ENCODE measurements at regions not wholly inside any gene's neighbourhood (a gene's known extent, or its start where the extent isn't known, plus 50 kb on each side); places are given as distances from the start of the nearest gene placed in this dataset.

DNA sequence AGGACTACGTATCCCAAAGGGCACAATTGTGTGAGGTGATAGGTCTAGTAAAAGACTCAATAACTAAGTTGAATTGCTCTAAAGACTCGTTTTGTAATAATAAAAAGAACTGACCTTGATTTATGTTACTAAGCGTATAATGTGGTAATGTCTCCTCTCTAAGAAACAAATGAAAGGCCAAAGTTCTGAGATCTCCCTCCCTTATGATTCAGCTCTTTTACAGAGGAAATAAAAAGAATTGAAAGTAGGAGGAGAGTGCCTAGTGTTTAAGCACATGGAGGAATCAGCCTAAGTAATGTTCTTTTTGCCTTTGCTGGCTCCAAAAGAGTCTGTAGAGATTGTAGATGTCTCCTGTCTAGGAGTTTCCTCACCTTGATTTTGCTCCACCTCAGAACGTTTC is 98.0 kb downstream of the ARL4A start:
- DNase-seq = no peak

DNA sequence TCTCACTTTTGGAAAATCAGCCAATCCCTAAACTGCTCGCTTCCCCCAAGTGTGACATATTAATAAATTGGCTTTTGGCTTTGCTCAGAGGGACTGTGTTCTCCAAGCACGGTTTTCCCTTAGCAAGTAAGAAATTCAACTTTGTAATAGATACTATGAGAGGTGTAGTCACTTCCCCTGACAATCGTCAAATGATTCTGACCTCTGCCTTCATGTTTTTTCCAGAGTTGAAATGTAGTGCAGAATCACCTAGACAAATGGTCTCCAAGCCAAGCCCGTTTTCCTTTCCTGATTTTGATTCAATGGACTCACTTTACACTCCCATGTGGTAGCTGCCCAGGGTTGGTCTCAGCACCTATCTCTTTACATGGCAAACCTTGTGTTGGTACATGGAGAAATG is 99.1 kb downstream of the ARL4A start:
- DNase-seq = no peak

DNA sequence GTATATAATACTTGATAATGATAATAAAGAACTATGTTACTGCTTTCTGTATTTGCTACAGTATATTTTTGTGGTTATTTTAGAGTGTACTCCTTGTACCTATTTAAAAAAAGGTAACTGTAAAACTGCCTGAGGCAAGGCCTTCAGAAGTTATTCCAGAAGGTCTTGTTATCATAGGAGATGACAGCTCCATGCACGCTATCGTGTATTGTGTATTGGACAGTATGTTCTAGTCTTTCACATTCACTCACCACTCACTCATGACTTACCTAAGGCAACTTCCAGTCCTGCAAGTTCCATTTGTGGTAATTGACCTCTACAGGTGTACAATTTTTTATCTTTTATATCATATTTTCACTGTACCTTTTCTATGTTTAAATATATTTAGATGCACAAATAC is 100.7 kb downstream of the ARL4A start:
- no peak for DNase-seq

DNA sequence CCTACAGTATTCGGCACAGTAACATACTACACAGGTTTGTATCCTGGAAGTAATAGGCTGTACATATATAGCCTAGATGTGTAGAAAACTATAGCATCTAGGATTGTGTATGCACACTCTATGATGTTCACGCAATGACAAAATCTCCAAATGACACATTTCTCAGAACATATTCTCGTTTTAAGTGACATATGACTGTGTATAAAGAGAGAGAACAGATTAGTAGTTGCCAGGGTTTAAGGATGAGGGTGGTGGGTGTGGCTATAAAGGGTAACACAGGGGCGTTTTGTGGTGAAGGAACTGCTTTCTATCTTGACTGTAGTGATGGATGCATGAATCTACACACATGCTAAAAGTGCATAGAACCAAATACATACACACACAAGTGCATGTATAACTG is 101.2 kb downstream of the ARL4A start:
- no peak for DNase-seq

DNA sequence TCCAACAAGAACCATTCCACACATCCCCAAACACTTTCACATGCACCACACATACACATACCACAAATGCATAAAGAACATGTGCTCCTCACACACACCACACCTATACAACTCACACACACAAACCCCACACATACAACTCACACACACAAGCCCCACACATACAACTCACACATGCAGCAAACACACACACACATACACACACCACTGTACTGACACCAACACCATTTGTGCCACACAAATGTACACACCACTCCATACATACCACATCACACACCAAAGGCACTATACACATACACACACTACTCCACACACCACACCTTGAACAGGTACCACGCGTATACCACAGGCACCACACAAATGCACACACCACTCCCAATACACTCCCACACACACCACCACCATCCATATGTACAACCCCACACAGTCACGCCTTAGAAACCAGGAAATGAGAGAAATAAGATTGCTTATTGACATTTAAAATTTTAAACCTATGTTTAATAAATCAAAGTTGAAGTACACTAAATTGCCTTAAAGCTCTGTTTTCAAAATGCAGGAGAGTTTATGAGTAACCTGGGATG is 107.4 kb downstream of the ARL4A start:
- DNase-seq = no peak

DNA sequence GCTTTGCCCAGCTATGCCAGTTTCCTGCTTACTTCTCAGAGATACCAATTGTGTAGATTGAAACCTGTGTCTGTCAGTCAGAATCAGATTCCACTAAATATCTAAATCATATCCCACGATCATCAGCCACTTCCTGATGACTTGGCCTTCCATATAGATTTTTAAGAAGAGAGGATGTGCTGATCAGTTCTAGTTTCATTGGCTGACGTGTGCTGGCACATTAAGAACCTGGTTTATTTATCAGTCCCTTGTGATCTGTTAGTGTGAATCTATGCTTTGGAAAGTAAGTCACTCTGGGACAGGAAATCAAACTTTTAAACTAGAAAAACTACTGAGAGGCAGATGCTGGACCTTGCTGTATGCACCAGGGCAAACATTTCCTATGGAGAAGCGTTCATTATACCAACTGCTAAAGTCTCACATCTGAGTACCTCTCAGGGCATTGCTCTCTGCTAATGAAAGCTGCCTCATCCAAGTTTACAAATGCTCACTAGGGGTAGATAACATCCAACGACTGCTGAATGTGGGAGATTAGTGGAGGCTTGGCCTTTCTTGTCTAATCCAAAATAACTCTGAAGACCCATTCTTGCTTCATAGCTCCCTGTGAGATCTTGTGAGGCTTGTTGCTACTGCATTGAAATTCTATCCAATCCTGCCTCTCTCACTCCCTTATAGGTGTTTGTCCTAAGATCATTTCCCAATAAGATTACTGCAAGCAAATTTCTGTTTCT is 109.1 kb downstream of the ARL4A start:
- no peak for DNase-seq

DNA sequence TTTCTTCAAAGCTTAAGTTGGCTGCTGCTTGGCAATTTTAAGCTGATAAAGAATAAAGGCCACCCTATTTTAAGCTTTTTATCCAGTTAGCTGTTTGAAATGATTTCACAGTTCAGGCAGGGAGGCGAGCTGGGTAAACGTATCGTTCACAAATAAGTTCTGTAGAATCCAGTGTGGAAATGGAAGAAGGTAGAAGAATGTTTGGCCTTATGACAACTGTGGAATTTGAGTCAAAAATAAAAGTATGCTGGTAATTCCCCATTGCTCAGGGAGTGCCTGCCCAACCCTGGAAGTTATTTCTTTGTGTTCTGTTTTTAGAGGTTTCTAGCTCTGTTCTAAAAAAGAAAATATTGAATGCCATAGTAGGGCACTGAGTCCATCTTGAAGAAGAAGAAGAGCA is 113.1 kb downstream of the ARL4A start:
- no peak for DNase-seq

DNA sequence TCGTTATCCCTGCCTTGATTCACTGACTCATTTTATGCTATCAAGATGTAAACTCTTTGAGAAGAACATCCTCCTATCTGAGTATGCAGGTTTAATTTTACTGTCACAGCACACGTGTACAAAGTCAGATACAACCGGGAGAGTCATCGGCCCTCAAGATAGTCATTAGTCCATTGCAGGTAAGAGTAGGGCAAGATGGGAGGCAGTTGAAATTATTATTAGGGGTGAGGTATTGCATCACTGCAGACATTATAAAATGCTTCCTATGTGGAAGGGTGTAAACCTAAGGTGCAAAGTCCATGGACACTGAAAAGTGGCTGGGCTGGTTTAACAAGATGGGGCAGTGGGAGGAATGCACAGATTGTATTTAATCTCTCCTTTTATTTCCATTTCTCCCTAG is 113.7 kb downstream of the ARL4A start:
- peak; percentile 40 for DNase-seq

DNA sequence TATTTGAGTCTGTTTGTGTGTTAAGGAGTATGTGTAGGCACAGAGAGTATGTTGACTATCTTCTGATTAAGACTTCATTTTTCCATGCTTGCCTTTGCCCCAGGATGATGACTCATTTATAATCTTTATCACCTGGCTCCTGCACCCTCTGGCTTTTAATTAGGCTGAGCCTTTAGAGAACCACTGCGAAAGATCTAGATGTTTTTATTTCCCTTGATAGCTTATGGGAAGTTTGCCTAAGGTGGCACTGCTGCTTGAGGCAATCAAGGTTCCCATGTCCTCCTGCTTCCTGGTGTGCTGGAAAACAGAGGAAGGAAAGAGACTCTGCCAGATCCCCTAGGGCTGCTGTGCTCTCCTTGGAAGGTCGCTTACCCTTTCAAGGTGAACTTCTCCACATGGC is 114.6 kb downstream of the ARL4A start:
- no peak for DNase-seq

DNA sequence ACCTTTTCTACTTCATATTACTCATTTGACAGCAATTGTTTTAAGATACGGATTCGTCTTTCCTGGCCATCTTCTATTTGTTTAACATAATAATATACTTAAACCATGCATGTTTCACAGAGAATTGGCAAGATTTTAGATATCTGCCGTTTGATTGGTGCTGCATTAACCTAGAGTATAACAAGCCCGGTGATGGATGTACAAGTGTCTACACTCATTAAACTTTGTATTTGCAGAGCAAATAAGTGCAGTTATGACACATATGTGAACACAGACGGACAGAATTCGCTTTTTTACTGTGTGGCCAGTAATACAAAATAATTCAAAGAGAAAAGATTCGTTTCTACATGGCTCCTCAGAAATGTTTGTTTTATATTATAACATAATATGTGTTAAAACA is 116.1 kb downstream of the ARL4A start:
- DNase-seq = no peak

DNA sequence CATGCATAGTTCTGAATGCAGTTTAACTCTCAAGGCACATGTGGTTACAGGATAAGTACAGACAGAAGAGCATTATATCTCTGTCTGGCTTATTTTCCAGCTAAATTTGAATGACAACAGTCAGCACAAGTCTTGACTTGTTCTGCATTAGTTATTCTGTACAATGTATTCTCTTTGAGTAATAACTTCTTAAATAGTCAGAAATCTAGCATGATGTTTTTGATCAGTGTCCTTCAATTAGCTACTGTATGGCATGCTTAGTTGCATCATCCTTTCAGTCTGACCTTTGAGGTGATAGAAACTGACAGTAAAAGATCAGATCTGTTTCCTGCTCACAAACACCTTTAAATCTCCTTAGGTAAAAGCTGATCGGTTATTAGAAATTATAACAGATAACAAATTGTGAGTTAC is 118.1 kb downstream of the ARL4A start:
- DNase-seq = no peak

DNA sequence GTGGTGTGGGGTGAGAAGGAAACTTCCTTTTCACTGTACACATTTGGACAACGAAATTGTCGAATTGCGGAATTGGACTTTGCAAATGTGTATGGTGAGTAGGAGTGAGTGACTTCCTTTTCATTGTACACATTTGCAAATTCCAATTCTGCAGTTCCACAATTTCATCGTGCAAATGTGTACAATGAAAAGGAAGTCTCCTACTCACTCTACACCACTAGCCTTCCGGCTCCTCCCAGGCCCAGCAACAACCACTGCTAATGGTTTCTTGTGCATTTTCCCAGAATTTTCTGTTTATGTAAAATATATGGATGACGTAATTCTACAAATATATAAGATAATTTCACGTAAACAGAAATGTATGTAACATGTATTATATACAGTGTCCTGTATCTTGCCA is 118.5 kb downstream of the ARL4A start:
- DNase-seq = no peak

DNA sequence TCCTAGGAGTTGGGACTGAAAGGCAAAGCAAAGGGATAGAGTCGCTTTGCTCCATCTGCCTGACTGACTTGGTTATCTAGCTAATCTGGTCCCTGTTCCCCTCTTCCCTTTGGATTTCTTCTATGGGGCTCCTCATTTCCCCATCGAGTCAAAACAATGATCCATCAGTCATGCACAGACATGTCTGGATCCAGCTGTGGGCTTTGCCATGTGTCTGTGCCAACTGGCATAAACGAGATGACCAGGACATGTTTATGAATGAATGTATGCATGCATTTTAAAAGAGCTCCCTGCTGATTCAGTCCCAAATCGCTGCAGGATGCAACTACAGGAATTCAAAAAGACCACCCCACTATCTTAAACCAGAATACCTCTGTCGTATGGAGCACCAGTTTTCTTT is 122.0 kb downstream of the ARL4A start:
- no peak for DNase-seq

DNA sequence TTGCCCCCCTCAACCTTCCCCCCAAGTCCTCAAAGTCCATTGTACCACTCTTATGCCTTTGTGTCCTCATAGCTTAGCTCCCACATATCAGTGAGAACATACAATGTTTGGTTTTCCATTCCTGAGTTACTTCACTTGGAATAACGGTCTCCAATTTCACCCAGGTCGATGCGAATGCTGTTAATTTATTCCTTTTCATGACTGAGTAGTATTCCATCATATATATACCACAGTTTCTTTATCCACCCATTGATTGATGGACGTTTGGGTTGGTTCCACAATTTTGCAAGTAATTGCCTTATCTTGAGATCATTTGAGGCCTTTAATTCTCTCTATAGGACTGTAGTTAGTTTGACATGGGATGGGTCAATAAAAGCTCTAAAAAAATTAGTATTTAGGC is 124.7 kb downstream of the ARL4A start:
- DNase-seq = no peak

DNA sequence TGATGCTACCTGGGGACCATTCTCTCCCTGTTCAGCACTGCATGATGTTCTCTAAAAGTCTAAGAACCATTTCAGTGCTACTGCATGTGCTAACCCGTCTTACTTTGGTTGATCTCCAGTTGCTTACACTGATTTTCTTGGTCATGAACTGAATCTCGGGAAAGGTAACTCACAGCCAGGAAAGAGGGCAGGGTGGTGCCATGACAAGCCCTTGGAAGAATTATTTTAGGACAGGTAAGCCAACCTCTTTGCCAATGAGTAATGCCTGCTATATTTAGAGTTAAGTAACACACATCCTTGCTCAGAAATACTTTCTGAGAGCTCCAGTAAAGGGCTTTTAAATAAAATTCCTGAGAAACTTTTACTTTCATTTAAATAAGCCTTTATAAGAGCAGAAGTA is 126.7 kb downstream of the ARL4A start:
- DNase-seq = no peak

DNA sequence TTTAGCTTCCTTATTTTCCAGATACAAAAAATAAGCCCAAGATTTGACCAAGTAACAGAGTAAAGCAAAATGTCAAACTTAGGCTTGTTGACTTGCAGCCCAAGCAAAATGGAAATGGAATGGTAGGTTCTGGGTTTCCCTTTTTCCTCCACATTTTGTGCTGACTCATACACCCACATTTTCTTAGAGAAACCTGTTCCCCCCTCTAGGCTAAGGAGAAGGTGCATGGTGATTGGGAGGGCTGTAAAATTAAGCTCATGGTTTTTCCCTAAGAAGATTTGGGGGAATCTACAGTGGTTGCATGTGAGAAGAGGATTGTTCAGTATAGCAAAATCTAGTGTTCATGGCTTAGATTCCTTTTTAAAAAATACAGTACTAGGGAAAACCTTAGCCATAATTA is 127.4 kb downstream of the ARL4A start:
- DNase-seq = no peak

DNA sequence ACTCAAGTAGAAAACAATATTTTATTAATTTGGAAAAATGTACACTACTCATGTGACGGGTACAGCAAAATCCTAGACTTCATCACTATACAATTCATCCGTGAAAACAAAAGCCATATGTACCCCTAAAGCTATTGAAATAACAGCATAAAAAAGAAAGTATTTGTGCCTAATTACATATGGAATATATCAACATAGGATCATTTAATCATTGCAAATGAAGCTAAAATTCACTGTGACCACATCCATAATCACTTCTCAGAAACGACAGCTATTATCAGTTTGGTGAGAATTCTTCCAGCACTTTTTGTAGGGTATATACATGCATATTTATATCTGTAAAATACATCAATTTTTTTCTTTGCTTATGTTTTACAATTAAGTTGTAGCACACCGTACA is 128.0 kb downstream of the ARL4A start:
- DNase-seq = no peak

DNA sequence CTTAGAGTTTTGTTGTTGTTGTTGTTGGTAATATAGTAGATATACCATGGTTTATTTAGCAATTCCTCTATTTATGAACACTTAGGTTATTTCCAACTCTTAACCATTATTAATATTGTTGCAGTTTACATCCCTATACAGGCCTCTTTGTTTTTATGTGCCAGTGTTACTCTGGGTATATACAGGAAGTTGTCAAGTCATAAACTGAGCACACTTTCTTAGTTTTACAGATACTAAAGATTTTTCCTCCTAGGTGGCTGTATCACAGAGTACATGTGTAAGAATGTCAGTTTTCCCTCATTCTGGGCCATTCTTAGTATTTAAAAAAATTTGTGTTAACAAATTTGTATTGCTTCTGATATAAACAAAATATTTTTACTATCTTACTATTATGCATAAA is 128.4 kb downstream of the ARL4A start:
- DNase-seq = no peak

DNA sequence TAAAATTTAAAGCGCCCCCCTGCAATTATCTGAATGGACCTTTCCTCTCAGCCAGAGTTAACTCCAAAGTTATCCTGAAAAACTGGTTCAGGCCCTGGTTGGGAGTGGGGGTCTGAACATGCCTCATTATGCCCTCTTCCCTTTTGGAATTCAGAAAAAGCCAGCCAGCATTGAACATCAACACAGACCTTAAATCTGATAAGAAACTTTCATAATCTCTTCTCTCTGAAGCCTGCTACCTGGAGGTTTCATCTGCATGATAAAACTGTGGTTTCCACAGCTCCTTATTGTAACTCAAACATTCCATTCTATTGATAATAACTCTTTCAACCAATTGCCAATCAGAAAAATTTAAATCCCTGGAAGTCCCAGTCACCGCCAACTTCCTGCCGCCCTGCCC is 133.3 kb downstream of the ARL4A start:
- no peak for DNase-seq

DNA sequence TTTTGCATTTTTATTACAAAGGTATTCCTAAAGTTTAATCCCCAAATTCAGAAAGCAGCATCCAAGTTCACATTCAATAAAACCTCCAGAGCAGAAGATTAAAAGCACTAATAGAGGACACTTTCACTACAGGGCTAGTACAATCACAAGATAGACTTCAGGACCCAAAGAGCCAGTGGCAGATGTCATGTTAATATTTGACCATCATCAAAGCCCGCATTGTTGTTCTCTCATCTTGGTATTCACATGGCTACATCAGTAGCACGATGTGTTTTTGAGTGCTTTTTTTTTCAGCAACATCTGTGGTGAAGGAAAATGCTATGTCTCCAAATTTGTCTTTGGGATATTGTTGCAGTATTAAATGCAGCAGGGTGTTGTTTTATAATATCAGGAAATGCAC is 134.3 kb downstream of the ARL4A start:
- no peak for DNase-seq

DNA sequence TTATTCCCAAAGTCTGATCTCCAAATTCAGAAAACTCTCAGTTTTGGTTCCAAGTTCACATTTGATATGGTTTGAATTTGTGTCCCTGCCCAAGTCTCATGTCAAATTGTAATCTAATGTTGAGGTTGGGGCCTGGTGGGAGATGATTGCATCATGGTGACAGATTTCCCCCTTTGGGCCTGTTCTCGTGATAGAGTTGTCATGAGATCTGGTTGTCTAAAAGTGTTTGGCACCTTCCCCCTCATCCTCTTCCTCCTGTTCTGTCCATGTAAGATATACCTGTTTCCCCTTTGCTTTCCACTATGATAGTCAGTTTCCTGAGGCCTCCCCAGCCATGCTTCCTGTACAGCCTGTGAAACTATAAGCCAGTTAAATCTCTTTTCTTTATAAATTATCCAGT is 138.6 kb downstream of the ARL4A start:
- no peak for DNase-seq

DNA sequence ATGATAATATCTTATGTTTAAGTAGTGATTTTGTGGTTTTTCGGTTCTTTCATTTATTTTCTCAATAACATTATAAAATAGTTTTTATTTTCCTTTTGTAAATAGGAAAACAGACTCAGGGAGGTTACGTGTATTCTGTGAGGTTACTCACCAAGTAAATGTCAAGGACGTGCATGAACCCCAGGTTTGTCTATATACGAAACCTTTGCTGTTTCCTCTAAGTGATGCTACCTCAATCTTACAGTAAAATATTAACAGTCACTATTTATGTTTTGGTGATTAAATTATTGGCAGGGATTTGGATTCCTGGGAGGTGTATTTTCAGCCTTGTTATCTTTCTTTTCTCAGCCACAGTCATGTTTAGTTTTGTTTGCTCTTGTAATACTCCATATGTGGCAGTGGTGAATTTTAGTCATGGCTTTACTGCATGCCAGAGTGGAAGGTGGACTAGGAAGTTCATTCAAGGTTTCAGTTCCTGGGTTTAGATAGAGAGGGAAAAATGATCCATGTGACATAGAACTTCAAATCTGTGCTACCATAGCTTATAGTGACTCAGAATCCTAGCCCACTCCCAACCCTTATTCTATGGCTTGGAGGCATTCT is 139.9 kb downstream of the ARL4A start:
- no peak for DNase-seq

DNA sequence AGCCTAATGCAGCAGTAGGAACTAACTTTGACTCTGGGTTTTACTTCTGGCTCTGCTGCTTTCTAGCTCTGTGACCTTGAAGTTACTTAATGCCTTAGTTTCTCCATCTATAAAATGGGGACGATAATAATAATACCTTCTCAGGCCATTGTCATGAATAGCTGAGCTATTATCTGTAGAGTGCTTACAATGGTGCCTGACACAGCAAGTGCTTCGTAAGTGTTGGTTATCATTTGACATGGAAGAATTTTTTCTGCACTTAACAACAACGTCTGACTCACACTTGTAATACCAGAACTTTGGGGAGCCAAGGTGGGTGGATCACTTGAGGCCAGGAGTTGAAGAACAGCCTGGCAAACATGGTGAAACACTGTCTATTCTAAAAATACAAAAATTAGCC is 140.5 kb downstream of the ARL4A start:
- DNase-seq = no peak

DNA sequence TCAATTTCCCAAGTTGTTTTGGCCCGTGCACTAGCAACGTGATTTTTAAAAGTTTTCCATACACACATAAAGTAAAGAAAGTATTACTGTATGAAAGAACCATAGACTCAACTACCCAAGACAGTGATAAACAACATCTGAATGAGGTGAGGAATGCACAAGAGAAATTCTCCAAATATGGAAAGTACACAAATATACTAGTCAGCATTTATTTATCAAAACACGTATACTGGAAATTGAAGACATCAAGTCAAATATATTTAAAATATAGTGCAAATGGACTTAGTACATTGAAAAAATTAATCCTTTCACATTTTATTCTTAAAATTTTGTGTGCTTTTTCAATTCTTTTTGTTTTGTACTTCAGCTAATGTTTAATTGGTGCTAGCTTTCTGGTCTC is 143.6 kb downstream of the ARL4A start:
- DNase-seq = no peak

DNA sequence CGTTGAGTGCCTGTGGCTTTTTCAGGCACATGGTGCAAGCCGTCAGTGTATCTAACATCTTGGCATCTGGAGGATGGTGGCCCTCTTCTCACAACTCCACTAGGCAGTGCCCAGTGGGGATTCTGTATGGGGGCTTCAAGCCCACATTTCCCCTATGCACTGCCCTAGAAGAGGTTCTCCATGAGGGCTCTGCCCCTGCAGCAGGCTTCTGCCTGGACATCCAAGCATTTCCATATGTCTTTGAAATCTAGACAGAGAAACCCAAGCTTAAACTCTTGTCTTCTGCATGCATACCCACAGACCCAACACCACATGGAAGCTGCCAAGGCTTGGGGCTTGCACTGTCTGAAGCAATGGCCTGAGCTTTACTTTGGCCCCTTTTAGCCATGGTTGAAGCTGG is 146.4 kb downstream of the ARL4A start:
- DNase-seq = no peak

All from NCI-H510A (cell line).